SK-N-SH (cell line): ENCODE measurements at regions not wholly inside any gene's neighbourhood (a gene's known extent, or its start where the extent isn't known, plus 50 kb on each side); places are given as distances from the start of the nearest gene placed in this dataset.

Experiments used
- CTCF ChIP-seq: fragments of 200-600 bp; sonication (generic); IDR thresholded peaks from 2 replicates; pipeline ENCODE4 v1.6.1; 2017; ENCODE audit warnings: antibody characterized with exemption, mild to moderate bottlenecking, moderate library complexity
- EP300 ChIP-seq, 2 experiments: IDR thresholded peaks; 2 replicates each; pipeline versions ENCODE4 v1.4.0 to v1.6.1; 2012; ENCODE audit warnings: borderline replicate concordance in 1 of 2, low read depth in 1 of 2, low read length in 1 of 2
- MAX ChIP-seq: IDR thresholded peaks from 2 replicates; pipeline ENCODE4 v1.4.0; 2012; ENCODE audit warnings: low read depth
- NFIC ChIP-seq: IDR thresholded peaks from 2 replicates; pipeline ENCODE4 v1.4.0; 2012; ENCODE audit warnings: borderline replicate concordance
- POLR2AphosphoS5 ChIP-seq: IDR thresholded peaks from 2 replicates; pipeline ENCODE4 v1.6.1; 2012; ENCODE audit warnings: low read depth, low read length
- RAD21 ChIP-seq: IDR thresholded peaks from 2 replicates; pipeline ENCODE4 v1.6.1; 2012; ENCODE audit warnings: mild to moderate bottlenecking, low read length
- REST ChIP-seq: IDR thresholded peaks from 2 replicates; pipeline ENCODE4 v1.6.1; 2012; ENCODE audit warnings: mild to moderate bottlenecking, low read depth, low read length, moderate library complexity
- USF1 ChIP-seq: IDR thresholded peaks from 2 replicates; pipeline ENCODE4 v1.4.0; 2012; ENCODE audit warnings: low read depth, borderline replicate concordance
- USF2 ChIP-seq: fragments of 150-350 bp; IDR thresholded peaks from 2 replicates; pipeline ENCODE4 v1.6.1; 2017; ENCODE audit warnings: antibody characterized with exemption, low read length, low read depth, borderline replicate concordance

GRCh38 chr18:39796393-39796792 is 2158.6 kb upstream of the PIK3C3 start:
- TF ChIP-seq CTCF (no peak), REST (no peak), MAX (no peak), NFIC (no peak), USF1 (no peak), RAD21 (no peak), POLR2AphosphoS5 (no peak), USF2 (no peak), EP300 (IDR thresholded peaks at IDR 0.05; ENCODE audit: borderline replicate concordance in 1 of 2, low read depth in 1 of 2, low read length in 1 of 2) (no peak)
